ENCODE measurements at regions not wholly inside any gene's neighbourhood (a gene's known extent, or its start where the extent isn't known, plus 50 kb on each side); places are given as distances from the start of the nearest gene placed in this dataset.

- TF ChIP-seq CTCF (IDR thresholded peaks at IDR 0.05) = no peak
- TF ChIP-seq POLR2A (IDR thresholded peaks at IDR 0.05) = no peak
- TF ChIP-seq POLR2AphosphoS5 (IDR thresholded peaks at IDR 0.05; ENCODE audit: insufficient read depth in 1 of 2, low read depth in 1 of 2) = no peak
These were observed 60.8 kb downstream of the MSX2 start for GRCh38 chr5:174785120-174785680.
